ENCODE measurements at regions not wholly inside any gene's neighbourhood (a gene's known extent, or its start where the extent isn't known, plus 50 kb on each side); places are given as distances from the start of the nearest gene placed in this dataset.
"Not testable (repeated sequence)": the region's sequence is repeated elsewhere in the genome, so short reads cannot be mapped to it uniquely, and the experiment has no call there.

DNA sequence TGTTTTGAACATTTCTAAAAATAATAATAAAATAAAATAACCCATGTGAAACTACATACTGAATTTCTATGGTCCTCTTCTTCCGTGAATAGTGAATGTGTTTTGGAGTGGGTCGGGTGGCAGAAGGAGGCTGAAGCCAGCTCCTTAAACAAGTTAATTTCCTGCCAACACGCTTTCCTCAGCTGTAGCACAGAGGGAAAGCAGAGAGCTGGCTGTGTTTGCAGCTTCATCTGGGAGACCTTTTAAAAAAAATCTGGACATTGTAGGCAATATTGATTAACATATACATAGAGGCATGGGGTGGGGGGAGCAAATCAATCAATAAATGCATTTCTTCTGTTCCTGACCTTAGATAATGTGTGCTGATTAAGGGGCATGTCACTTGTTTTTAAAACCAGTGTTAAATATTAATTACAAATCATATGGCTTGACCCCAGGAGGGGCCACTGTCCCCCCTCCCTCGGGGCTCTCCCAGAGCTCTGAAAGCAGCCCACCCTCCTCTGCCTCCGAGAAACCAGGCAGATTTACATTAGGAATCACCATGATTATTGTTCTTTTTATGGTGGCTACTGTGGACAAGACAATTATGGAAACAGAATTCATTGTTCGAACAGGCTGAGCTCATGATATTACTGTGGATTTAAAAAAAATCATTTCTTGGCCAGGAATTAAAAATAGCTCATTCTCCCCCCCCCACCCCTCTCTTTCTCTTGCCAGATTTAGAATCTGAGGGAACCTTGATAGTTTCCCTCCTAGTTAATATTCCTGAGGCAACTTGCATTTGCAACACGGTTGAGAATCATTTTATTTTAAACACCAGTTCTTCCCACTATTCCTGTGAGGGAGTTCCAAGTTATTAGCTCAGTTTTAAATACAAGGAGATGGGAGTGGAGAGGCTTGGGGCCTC lies 100.5 kb upstream of the CARD11 start:
- Histone ChIP-seq H3K4me1 (peaks cover 0 to 10% (median 0%) of the 10 kb centered on the region in 3 donors), H3K9me3 (no peaks in the 10 kb centered on the region), H3K27me3 (peaks cover 17% of the 10 kb centered on the region), H3K4me3 (no peak overlapping the region), H3K36me3 (no peaks in the 10 kb centered on the region), H3K27ac (no peak overlapping the region)
- ATAC-seq, result no peak
- 21 to 23% methylated on average over 6 to 7 of the region's 7 CpGs for WGBS, 2 donors (ENCODE audit: low coverage in 1 of 2)
- no peak for TF ChIP-seq POLR2A (IDR thresholded peaks at IDR 0.05)
- TF ChIP-seq, protein P1, sequence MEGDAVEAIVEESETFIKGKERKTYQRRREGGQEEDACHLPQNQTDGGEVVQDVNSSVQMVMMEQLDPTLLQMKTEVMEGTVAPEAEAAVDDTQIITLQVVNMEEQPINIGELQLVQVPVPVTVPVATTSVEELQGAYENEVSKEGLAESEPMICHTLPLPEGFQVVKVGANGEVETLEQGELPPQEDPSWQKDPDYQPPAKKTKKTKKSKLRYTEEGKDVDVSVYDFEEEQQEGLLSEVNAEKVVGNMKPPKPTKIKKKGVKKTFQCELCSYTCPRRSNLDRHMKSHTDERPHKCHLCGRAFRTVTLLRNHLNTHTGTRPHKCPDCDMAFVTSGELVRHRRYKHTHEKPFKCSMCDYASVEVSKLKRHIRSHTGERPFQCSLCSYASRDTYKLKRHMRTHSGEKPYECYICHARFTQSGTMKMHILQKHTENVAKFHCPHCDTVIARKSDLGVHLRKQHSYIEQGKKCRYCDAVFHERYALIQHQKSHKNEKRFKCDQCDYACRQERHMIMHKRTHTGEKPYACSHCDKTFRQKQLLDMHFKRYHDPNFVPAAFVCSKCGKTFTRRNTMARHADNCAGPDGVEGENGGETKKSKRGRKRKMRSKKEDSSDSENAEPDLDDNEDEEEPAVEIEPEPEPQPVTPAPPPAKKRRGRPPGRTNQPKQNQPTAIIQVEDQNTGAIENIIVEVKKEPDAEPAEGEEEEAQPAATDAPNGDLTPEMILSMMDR (IDR thresholded peaks at IDR 0.05), result no peak
- TF ChIP-seq POLR2AphosphoS5 (IDR thresholded peaks at IDR 0.05), result no peak
- no peak for TF ChIP-seq EP300 (IDR thresholded peaks at IDR 0.05)

DNA sequence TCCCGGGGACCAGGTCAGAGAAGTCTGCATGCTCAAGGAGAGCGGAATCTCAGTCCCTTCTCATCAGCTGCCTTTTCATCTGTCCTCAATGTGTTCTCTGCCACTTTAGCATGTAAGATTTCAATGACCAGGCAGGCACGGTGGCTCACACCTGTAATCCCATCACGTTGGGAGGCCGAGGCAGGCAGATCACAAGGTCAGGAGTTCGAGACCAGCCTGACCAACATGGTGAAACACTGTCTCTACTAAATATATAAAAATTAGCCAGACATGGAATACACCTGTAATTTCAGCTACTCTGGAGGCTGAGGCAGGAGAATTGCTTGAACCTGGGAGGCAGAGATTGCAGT lies 101.1 kb upstream of the CARD11 start:
- H3K4me1 ChIP-seq, H3K27ac ChIP-seq, ATAC-seq, H3K36me3 ChIP-seq, H3K9me3 ChIP-seq, H3K4me3 ChIP-seq: not testable (repeated sequence)
- WGBS, 2 donors (ENCODE audit: low coverage in 1 of 2), result 56% methylated on average over 6 of the region's 6 CpGs; no CpG with 5 or more reads in 1 of the 2 donors
- H3K27me3 ChIP-seq, result peaks cover 16% of the 10 kb centered on the region

DNA sequence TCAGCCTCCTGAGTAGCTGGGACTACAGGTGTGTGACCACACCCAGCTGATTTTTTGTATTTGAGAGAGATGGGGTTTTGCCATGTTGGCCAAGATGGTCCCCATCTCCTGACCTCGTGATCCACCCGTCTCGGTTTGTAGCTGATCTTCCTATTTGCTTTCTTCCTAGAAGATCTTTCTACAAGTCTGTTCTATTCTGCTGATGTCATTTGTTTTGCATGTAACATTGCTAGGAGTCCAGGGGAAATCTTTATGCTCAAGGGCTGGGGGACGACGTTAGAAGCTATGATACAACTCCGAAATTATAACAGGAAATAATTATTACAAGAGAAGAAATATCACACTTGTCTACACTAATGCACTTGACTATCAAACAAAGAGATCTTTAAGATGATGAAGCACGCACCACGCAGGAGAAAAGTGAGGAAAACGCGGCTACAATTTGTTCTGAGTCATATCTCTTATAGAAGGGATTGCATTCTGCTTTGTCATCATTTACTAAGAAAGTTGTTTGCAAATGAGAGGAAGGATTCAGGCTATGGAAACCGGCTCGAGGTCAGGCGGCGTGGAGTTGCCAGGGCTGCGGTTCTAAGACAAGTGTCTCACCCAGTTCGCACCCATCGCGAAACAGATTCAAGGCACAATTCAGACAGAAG lies 103.0 kb upstream of the CARD11 start:
- no peak overlapping the region for H3K27ac ChIP-seq
- TF ChIP-seq POLR2AphosphoS5 (IDR thresholded peaks at IDR 0.05) (no peak), POLR2A (IDR thresholded peaks at IDR 0.05) (no peak), EP300 (IDR thresholded peaks at IDR 0.05) (no peak)
- TF ChIP-seq, protein P1 (IDR thresholded peaks at IDR 0.05), result no peak
- peaks cover 4% of the 10 kb centered on the region for H3K27me3 ChIP-seq
- ATAC-seq, result no peak
- no peak overlapping the region for H3K4me3 ChIP-seq
- H3K36me3 ChIP-seq, result no peaks in the 10 kb centered on the region
- peaks cover 0 to 10% (median 0%) of the 10 kb centered on the region in 3 donors for H3K4me1 ChIP-seq
- H3K9me3 ChIP-seq, result no peaks in the 10 kb centered on the region
- WGBS, 2 donors (ENCODE audit: low coverage in 1 of 2), result 59 to 68% methylated on average over 17 to 18 of the region's 18 CpGs

DNA sequence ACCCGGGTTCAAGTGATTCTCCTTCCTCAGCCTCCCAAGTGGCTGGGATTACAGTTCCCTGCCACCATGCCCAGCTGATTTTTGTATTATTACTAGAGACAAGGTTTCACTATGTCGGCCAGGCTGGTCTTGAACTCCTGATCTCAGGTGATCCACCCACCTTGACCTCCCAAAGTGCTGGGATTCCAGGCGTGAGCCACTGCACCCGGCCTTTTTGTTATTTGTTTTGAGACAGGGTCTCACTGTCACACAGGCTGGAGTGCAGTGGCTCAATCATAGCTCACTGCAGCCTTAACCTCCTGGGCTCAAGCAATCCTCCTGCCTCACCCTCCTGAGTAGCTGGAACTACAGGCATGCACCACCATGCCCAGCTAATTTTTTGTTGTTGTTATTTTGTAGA lies 104.8 kb upstream of the CARD11 start:
- not testable (repeated sequence) for H3K4me3 ChIP-seq, H3K36me3 ChIP-seq, H3K4me1 ChIP-seq, H3K27ac ChIP-seq, ATAC-seq, H3K9me3 ChIP-seq
- WGBS, 2 donors (ENCODE audit: low coverage in 1 of 2), result 0 to 72% methylated on average over 1 to 3 of the region's 4 CpGs
- H3K27me3 ChIP-seq, result peaks cover 13% of the 10 kb centered on the region

DNA sequence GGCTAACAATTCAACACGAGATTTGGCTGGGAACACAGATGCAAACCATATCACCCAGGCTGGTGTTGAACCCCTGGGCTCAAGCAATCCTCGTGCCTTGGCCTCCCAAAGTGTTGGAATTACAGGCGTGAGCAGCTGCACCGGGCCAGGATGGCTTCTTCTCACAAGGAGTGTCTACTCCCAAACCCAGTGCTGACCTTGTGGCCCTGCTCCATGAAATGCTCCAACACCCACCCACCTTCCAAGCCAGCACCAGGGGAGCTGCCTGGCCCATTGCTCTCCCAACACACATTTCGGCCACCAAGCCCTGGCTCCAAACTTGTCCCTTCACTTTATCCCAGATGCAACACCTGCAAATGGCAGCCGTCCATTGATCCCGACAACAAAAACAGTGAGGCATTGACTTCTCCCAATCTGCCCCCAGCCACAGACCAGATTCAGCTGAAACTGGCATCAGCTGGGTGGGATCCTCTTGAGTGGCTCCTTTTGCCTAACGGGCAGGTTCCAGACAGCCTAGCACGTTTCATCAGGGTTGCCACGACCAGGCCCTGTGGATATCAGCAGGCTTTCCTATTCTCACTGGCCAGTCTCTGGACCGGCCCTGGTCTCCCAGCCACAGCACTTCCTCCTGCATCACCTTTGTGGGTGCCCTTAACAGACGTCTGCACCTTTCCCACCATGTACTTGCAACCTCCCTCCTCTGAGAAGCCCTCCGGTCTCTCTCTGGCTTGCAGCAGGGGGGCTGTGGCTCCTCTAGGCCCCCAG lies 105.7 kb upstream of the CARD11 start:
- Histone ChIP-seq H3K36me3 (no peaks in the 10 kb centered on the region), H3K4me1 (peaks cover 0 to 4% (median 0%) of the 10 kb centered on the region in 3 donors), H3K27ac (no peak overlapping the region), H3K4me3 (no peak overlapping the region), H3K9me3 (peaks cover 0 to 3% (median 0%) of the 10 kb centered on the region in 3 donors), H3K27me3 (peaks cover 19% of the 10 kb centered on the region)
- TF ChIP-seq, protein P1 (IDR thresholded peaks at IDR 0.05), result no peak
- no peak for TF ChIP-seq POLR2A (IDR thresholded peaks at IDR 0.05)
- TF ChIP-seq EP300 (IDR thresholded peaks at IDR 0.05), result no peak
- TF ChIP-seq POLR2AphosphoS5 (IDR thresholded peaks at IDR 0.05), result no peak
- 81 to 92% methylated on average over 4 to 7 of the region's 13 CpGs for WGBS, 2 donors (ENCODE audit: low coverage in 1 of 2)
- no peak for ATAC-seq

All from gastroesophageal sphincter (tissue), 4 donors.